ENCODE measurements at regions not wholly inside any gene's neighbourhood (a gene's known extent, or its start where the extent isn't known, plus 50 kb on each side); places are given as distances from the start of the nearest gene placed in this dataset.

DNA sequence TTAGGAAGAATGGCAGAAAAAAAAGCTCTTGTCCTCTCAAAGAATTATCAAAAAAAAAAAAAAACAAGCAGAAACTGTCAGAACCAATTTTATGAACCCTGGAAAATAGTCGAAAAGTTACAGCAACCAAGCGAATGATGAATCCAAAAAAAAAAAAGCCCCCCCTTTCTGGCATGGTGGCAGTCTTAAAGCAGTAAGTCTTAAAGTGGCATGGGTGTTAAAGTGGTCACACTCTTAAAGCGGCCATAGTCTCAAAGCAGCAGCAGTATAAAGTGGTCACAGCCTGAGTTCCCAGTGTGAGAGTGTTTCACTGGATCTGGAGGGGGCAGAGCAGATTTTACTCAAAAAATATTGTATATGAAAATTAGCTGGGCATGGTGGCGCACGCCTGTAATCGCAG is 96.8 kb upstream of the RAB18 start:
- TF ChIP-seq, protein P1, sequence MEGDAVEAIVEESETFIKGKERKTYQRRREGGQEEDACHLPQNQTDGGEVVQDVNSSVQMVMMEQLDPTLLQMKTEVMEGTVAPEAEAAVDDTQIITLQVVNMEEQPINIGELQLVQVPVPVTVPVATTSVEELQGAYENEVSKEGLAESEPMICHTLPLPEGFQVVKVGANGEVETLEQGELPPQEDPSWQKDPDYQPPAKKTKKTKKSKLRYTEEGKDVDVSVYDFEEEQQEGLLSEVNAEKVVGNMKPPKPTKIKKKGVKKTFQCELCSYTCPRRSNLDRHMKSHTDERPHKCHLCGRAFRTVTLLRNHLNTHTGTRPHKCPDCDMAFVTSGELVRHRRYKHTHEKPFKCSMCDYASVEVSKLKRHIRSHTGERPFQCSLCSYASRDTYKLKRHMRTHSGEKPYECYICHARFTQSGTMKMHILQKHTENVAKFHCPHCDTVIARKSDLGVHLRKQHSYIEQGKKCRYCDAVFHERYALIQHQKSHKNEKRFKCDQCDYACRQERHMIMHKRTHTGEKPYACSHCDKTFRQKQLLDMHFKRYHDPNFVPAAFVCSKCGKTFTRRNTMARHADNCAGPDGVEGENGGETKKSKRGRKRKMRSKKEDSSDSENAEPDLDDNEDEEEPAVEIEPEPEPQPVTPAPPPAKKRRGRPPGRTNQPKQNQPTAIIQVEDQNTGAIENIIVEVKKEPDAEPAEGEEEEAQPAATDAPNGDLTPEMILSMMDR (IDR thresholded peaks at IDR 0.05): no peak
- TF ChIP-seq, protein P2, sequence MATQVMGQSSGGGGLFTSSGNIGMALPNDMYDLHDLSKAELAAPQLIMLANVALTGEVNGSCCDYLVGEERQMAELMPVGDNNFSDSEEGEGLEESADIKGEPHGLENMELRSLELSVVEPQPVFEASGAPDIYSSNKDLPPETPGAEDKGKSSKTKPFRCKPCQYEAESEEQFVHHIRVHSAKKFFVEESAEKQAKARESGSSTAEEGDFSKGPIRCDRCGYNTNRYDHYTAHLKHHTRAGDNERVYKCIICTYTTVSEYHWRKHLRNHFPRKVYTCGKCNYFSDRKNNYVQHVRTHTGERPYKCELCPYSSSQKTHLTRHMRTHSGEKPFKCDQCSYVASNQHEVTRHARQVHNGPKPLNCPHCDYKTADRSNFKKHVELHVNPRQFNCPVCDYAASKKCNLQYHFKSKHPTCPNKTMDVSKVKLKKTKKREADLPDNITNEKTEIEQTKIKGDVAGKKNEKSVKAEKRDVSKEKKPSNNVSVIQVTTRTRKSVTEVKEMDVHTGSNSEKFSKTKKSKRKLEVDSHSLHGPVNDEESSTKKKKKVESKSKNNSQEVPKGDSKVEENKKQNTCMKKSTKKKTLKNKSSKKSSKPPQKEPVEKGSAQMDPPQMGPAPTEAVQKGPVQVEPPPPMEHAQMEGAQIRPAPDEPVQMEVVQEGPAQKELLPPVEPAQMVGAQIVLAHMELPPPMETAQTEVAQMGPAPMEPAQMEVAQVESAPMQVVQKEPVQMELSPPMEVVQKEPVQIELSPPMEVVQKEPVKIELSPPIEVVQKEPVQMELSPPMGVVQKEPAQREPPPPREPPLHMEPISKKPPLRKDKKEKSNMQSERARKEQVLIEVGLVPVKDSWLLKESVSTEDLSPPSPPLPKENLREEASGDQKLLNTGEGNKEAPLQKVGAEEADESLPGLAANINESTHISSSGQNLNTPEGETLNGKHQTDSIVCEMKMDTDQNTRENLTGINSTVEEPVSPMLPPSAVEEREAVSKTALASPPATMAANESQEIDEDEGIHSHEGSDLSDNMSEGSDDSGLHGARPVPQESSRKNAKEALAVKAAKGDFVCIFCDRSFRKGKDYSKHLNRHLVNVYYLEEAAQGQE (IDR thresholded peaks at IDR 0.05; ENCODE audit: insufficient read depth in 1 of 2, low read depth in 2 of 2, low read length in 1 of 2): no peak
- TF ChIP-seq TCF7L2 (IDR thresholded peaks at IDR 0.05; ENCODE audit: low read depth, low read length) (no peak), POLR2AphosphoS5 (IDR thresholded peaks at IDR 0.05; ENCODE audit: low read depth, low read length) (no peak), SIN3A (IDR thresholded peaks at IDR 0.05; ENCODE audit: borderline replicate concordance, insufficient read depth, low read depth, low read length) (no peak)
